CD4-positive, alpha-beta T cell treated with Interleukin-6 for 4 hours (primary cell): ENCODE measurements at regions not wholly inside any gene's neighbourhood (a gene's known extent, or its start where the extent isn't known, plus 50 kb on each side); places are given as distances from the start of the nearest gene placed in this dataset.
"Not testable (repeated sequence)": the region's sequence is repeated elsewhere in the genome, so short reads cannot be mapped to it uniquely, and the experiment has no call there.

ENCODE experiments used
- DNase-seq: peaks from one replicate; pipeline ENCODE4 v3.0.0-alpha.2; 2020; ENCODE audit warnings: mixed read lengths

- DNase-seq = no peak
These were observed 860.5 kb downstream of the NCAM2 start for GRCh38 chr21:21858502-21859334.

DNA sequence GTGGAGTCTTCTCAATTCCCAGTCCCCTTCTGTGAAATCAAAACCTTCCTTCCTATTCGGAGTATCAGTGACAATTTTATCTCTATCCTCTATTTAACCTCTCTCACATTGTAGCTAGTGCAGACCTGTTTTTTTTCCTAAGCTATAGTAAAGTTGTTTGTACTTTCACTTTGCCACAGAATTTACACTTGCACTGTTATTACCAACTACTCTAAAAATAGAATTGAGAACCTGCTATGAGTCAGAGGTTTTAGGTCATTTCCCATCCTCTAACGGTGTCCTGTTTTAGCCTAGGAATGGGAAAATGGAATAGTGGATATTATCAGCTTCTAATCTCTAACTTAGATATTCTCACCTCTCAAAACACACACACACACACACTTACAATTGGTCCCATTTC is 862.7 kb downstream of the NCAM2 start:
- DNase-seq = no peak

DNA sequence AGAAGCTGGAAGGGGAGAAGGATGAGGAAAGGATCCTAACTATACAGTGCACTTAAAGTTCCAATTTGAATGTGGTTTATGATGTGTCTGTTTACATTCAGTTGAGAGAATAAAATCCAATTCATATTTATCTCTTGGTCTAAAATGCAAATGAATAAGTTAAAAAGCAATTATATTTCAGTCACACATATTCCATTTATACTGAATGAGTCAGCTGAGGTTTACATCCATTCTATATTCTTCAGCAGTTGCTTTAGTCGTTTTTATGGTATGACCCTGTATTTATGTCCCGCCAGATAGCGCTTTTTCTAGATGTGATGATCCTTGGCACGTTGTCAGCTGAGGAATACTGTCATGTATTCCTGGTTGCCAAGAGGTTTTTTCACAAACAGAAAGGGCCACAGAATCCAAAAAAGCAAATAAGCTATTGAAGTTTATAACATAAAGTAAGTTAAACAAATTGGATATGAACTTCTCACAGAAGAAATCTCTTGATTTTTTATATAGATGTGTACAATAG is 866.2 kb downstream of the NCAM2 start:
- no peak for DNase-seq

- no peak for DNase-seq
These were observed 899.2 kb downstream of the NCAM2 start for GRCh38 chr21:21897275-21897883.

DNA sequence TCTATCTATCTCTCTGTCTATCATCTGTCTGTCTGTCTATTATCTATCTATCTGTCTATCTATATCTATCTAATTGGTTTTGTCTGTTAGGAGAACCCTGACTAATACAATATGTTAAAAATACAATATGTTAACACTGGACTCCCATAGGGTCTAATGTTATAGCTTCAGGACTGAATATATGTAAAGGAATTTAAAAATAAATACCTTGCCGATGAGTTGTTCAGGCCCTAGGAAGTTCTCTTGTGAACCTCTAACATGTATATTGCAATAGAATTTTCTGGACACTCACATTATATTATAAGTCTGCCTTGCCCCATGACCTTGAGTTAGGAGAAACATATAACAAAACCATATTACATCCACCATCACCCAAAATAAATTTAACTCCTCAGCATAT is 900.6 kb downstream of the NCAM2 start:
- no peak for DNase-seq

DNA sequence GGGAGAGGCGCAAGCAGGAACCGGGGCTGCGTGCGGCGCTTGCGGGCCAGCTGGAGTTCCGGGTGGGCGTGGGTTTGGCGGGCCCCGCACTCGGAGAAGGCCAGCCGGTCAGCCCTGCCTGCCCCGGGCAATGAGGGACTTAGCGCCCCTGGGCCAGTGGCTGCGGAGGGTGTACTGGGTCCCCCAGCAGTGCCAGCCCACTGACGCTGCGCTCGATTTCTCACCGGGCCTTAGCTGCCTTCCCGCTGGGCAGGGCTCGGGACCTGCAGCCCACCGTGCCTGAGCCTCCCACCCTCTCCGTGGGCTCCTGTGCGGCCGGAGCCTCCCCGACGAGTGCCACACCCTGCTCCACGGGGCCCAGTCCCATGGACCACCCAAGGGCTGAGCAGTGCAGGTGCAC is 904.2 kb downstream of the NCAM2 start:
- not testable (repeated sequence) for DNase-seq

- no peak for DNase-seq
These were observed 909.1 kb downstream of the NCAM2 start for GRCh38 chr21:21907271-21907670.

- DNase-seq = no peak
These were observed 917.6 kb downstream of the NCAM2 start for GRCh38 chr21:21915816-21916215.

DNA sequence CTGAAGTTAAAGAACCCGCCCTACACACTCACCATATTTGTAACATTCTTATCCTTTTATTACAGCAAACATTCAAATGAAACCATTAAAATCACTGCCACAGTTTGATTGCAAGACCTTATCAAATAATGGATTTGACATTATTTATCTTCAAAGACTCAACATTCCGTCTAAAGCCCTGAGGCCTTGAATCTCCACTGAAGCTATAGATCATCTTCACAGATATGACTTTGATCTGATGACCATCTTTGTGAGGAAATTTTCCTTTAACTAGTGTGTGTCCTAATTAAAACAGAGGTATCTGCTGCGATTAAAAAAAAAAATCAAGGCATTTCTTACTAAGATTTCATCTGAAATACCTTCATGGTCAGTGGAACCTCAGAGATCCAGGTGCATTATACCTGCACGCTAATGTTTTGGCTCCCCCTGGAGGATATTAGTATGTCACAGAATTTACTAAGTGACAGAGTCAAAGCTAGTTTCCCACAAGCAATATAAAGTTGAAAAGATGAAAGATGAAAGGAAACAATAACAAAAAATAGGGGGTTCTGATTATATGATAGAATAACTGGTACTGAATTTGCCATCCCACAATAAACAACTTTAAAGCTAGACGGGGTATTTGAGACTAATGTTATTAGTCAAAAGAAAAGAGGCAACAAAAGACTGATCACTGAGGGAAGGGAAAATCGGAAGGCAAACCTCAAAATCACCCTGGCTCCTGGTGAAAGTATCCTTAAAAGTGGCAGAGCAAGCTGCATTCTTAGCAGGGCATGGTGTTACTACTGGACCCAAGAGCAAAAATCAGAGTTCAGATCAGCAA is 923.4 kb downstream of the NCAM2 start:
- no peak for DNase-seq

DNA sequence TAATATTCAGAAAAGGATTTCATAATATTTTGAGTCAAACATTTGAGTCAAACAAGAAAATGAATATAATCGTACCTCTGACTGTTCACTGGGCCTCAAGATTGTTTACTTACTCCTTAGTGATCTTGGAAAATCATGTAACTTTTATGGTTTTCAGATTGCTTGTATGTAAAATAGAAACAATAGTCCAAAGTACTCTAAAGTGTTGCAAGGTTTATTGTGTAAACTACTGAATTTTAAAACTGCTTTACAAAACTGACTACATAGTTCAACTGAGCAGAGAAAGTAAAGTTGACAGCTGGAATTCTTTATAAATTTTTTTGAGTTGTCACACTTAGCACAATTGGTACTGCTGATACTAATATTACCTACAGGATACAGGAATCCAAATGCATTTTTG is 931.0 kb downstream of the NCAM2 start:
- no peak for DNase-seq

GRCh38 chr21:21929789-21930188 is 931.6 kb downstream of the NCAM2 start:
- DNase-seq = no peak

DNA sequence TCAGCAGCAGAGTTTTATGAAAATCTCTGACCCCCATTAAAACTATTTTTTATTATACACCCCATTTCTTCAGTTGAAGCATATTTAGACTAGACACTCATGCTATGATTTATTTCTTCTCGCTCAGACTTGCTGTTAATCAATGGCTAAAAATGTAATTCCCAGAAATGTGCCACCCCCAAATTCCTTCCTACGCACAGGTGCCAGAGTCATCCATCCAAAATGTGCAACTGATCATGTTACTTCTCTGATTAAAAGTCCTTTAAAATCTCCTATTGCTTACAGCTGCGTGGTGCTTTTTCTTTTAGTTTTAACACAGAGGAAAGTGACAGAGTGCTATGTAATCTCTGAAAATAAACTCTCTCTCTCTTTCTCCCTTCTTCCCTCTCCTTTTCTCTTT is 954.4 kb downstream of the NCAM2 start:
- DNase-seq = no peak

- DNase-seq = no peak
These were observed 957.0 kb downstream of the NCAM2 start for GRCh38 chr21:21955204-21955603.

- DNase-seq = no peak
These were observed 959.3 kb downstream of the NCAM2 start for GRCh38 chr21:21957490-21957889.

GRCh38 chr21:21963911-21964310 is 965.7 kb downstream of the NCAM2 start:
- DNase-seq = no peak

DNA sequence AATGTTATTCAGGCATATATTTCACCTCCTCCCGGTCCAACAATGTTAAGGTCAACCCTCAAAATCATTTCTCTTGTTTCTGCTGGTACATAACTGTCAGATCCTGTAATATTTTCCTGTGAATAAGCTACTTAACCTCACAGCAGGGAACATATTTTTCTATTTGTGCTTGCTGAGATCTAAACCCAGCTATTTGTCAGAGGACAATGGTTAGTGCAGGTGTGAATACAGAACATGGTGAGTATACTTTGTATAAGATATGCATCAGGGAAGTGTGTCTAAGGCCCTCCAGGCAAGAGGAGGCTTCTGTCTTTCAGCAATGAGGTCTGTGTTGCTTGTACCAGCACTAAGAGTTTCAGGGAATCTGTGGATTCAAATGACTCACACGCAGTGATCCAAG is 970.6 kb downstream of the NCAM2 start:
- DNase-seq = no peak

DNA sequence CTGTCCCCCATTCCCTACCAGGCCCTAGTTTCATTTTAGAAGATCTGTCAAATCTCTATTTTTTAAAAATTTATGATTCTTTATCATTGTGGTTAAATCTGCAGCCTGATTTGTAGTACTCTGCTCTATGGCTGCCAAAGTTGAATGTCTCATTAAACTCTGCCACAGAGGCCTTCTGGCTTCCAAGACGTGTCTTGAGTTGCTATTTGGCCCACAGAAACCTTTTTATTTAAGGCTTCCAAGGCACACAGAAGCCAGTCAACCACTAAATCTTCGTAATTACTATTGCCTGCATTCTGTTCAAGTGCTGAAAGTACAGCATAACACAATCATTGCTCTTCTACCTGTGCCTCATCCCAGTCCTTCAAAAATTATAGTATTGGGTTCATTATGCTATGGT is 971.0 kb downstream of the NCAM2 start:
- no peak for DNase-seq

GRCh38 chr21:21971384-21971783 is 973.2 kb downstream of the NCAM2 start:
- no peak for DNase-seq

- DNase-seq = no peak
These were observed 975.6 kb downstream of the NCAM2 start for GRCh38 chr21:21973806-21974205.

DNA sequence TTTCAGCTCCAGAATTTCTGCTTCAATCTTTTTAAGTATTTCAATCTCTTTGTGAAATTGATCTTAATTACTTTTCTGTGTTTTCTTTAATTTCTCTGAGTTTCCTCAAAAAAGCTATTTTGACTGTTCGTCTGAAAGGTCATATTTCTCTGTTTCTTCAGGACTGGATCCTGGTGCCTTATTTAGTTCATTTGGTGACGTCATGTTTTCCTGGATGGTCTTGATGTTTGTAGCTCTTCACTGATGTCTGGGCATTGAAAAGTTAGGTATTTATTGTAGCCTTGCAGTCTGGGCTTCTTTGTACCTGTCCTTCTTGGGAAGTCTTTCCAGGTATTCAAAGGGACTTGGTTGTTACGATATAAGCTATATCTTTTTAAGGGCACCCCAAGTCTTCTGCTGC is 998.7 kb downstream of the NCAM2 start:
- DNase-seq = no peak

DNA sequence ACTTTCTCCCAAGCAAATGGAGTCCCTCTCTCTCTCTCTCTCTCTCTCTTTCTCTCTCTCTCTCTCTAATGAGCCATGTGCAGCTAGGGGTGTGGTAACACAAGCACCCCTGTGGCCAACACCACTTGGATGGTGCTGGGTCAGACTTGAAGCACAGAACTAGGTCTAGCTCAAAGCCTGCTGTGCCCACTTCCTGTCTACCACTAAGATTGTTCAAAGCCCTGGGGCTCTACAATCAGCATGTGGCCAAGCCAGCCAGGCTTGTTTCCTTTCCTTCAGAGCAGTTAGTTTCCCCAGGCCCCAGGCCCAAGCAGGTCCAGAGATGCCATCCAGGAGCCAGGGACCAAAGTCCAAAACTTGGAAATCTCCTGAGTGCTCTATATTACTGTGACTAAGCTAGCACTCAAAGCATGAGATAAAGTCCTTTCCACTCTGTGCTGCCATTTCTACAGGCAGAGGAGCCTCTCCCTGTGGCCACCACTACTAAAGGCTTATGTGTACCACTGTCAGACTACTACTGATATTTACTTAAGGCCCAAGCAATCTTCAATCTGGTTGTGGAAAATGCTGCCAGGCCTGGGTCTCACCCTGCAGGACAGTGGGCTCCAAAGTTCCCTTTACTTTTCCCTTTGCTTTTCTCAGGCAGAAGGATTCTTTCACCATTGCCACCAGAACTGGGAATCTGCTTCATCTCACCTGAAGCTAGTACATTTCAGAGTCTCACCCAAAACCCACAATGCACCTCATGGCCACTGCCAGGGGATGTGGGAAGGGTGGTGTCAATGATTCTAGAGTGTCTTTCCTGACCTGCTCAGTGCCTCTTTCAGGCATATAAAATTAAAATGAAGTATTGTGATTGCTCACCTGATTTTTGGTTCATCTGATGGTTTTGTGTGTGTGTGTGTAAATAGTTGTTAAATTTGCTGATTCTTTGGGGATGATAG is 999.5 kb downstream of the NCAM2 start:
- DNase-seq = no peak

DNA sequence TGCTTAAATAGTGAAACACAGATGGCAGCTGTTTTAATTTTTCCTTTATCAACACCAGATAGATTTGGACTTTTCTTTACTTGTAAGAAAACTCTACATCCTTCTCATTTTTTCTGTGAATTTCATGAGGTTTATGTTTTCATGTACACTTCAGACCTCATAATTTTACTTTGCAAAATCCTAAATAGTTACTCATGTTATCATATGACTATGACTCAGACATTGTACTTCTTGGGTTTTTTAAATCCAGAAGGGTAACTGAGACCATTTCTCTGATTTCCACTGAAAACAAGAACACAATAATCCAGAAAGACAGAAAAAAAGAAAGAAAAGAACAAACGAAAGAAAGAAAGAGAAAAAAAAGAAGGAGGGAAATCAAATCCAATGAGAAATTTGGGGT is 1021.6 kb downstream of the NCAM2 start:
- no peak for DNase-seq
